Lower lobe of right lung (tissue), 2 donors: ENCODE measurements at regions not wholly inside any gene's neighbourhood (a gene's known extent, or its start where the extent isn't known, plus 50 kb on each side); places are given as distances from the start of the nearest gene placed in this dataset.

ENCODE experiments used
- ATAC-seq, 2 donors: fragments of 200-7000 bp; cut with Tn5 transposase; one replicate each; pipeline ENCODE4 v1.9.1; 2020 to 2022; ENCODE audit warnings: mild to moderate bottlenecking in 2 of 2, moderate library complexity in 2 of 2
- DNase-seq: peaks from one replicate; pipeline ENCODE4 v3.0.0-alpha.2; 2020
- H3K27ac ChIP-seq: fragments of 200-600 bp; one replicate; pipeline ENCODE4 v1.8.0; 2022
- H3K27me3 ChIP-seq: fragments of 200-600 bp; one replicate; pipeline ENCODE4 v1.8.0; 2022; ENCODE audit warnings: low read depth
- H3K36me3 ChIP-seq: fragments of 200-600 bp; one replicate; pipeline ENCODE4 v1.8.0; 2022; ENCODE audit warnings: mild to moderate bottlenecking
- H3K4me1 ChIP-seq: fragments of 200-600 bp; one replicate; pipeline ENCODE4 v1.8.0; 2022
- H3K4me3 ChIP-seq: fragments of 200-600 bp; one replicate; pipeline ENCODE4 v1.8.0; 2022; ENCODE audit warnings: mild to moderate bottlenecking
- H3K9me3 ChIP-seq: fragments of 200-600 bp; one replicate; pipeline ENCODE4 v1.8.0; 2022
- intact Hi-C: fragments of 100-400 bp; cut with DNase I; formaldehyde crosslinking; loops from one replicate; pipeline ENCODE4 v1.11.0; 2022
- TF ChIP-seq, protein P1 (sequence below): fragments of 200-600 bp; IDR thresholded peaks from one replicate; pipeline ENCODE4 v1.8.0; 2022; ENCODE audit warnings: antibody characterized with exemption, mild to moderate bottlenecking
- donor health status: DM: no; HTN: yes; CAD: no; lungs with severe emphysema.

- Histone ChIP-seq H3K27me3 (no peaks in the 10 kb centered on the region), H3K27ac (no peak overlapping the region), H3K4me3 (no peak overlapping the region), H3K9me3 (peaks cover 11% of the 10 kb centered on the region), H3K4me1 (no peaks in the 10 kb centered on the region), H3K36me3 (no peaks in the 10 kb centered on the region)
- intact Hi-C loops: no loop called here
- ATAC-seq (no peak), DNase-seq (no peak)
- TF ChIP-seq, protein P1, sequence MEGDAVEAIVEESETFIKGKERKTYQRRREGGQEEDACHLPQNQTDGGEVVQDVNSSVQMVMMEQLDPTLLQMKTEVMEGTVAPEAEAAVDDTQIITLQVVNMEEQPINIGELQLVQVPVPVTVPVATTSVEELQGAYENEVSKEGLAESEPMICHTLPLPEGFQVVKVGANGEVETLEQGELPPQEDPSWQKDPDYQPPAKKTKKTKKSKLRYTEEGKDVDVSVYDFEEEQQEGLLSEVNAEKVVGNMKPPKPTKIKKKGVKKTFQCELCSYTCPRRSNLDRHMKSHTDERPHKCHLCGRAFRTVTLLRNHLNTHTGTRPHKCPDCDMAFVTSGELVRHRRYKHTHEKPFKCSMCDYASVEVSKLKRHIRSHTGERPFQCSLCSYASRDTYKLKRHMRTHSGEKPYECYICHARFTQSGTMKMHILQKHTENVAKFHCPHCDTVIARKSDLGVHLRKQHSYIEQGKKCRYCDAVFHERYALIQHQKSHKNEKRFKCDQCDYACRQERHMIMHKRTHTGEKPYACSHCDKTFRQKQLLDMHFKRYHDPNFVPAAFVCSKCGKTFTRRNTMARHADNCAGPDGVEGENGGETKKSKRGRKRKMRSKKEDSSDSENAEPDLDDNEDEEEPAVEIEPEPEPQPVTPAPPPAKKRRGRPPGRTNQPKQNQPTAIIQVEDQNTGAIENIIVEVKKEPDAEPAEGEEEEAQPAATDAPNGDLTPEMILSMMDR: no peak
Observed at GRCh38 chr3:177312491-177312890, 115.2 kb upstream of the TBL1XR1 start.

DNA sequence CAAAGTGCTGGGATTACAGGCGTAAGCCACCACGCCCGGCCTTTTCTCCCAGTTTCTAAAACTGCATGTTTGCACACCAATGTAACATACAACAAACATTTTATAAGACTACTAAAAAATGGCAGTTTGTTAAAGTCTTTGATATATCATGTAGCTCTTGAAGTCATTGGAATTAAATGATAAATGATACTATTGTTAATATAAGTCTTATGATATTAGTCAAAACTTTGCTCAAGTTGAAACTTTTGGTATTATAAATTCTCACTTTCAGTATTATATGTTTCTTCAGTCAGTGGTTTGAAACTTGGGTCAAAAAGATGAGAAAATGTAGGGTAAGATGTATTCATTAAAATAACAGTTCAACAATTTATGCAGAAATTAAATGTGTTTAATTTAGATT lies 117.6 kb upstream of the TBL1XR1 start:
- peaks cover 11% of the 10 kb centered on the region for H3K9me3 ChIP-seq
- no peak overlapping the region for H3K27ac ChIP-seq
- DNase-seq (no peak), ATAC-seq (no peak)
- no peaks in the 10 kb centered on the region for H3K4me1 ChIP-seq
- TF ChIP-seq, protein P1: no peak
- intact Hi-C loops: no loop called here
- H3K36me3 ChIP-seq: no peaks in the 10 kb centered on the region
- H3K27me3 ChIP-seq: no peaks in the 10 kb centered on the region
- no peak overlapping the region for H3K4me3 ChIP-seq

DNA sequence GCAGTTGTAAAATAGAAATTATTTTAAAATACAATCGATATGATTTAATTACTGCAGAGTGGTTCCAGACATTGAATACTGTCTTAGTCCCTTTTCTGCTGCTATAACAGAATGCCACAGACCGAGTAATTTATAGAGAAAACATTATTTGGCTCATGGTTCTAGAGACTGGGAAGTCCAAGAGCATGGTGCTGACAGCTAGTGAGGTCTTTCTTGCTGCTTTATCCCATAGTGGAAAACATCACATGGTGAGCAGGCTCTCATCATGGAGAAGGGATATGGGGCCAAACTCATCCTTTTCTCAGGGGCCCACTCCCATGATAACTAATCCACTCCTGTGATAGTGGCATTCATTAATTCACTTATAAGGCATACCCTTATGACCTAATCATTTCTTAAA lies 120.0 kb upstream of the TBL1XR1 start:
- DNase-seq (no peak), ATAC-seq (no peak)
- H3K27me3 ChIP-seq: no peaks in the 10 kb centered on the region
- intact Hi-C loops: no loop called here
- H3K27ac ChIP-seq: no peak overlapping the region
- no peak overlapping the region for H3K4me3 ChIP-seq
- TF ChIP-seq, protein P1: no peak
- H3K4me1 ChIP-seq: no peaks in the 10 kb centered on the region
- H3K36me3 ChIP-seq: no peaks in the 10 kb centered on the region
- no peaks in the 10 kb centered on the region for H3K9me3 ChIP-seq

GRCh38 chr3:177318559-177318958 lies 121.3 kb upstream of the TBL1XR1 start:
- TF ChIP-seq, protein P1: no peak

GRCh38 chr3:177320765-177321247 lies 123.5 kb upstream of the TBL1XR1 start:
- intact Hi-C loops: no loop called here
- H3K27ac ChIP-seq: no peak overlapping the region
- H3K4me3 ChIP-seq: no peak overlapping the region
- TF ChIP-seq, protein P1: no peak
- H3K4me1 ChIP-seq: no peaks in the 10 kb centered on the region
- no peaks in the 10 kb centered on the region for H3K27me3 ChIP-seq
- no peak for ATAC-seq
- H3K36me3 ChIP-seq: no peaks in the 10 kb centered on the region
- H3K9me3 ChIP-seq: no peaks in the 10 kb centered on the region
- no peak for DNase-seq

More at GRCh38 chr3:177318559-177318958, 121.3 kb upstream of the TBL1XR1 start:
- intact Hi-C loops: no loop called here
- Histone ChIP-seq H3K4me1 (no peaks in the 10 kb centered on the region), H3K36me3 (no peaks in the 10 kb centered on the region), H3K27me3 (no peaks in the 10 kb centered on the region), H3K27ac (no peak overlapping the region), H3K4me3 (no peak overlapping the region), H3K9me3 (no peaks in the 10 kb centered on the region)
- no peak for ATAC-seq
- DNase-seq: no peak

DNA sequence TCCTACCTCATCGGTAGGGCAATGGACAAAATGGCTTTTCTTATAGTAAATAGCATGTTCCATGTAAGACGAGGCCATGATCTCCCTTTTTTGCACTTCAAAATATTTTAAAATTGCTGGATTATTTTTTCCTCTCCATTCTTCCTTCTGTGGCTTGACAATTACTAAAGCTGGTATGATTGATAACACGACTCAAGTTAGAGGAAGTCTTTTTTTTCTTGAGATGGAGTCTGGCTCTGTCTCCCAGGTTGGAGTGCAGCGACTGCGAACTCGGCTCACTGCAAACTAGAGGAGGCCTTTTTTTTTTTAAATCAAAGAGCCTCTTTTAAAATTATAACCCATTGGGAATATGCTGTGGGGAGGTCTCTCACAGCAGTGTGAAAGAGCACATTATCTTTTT lies 124.5 kb upstream of the TBL1XR1 start:
- ATAC-seq (no peak), DNase-seq (no peak)
- Histone ChIP-seq H3K4me3 (no peak overlapping the region), H3K9me3 (no peaks in the 10 kb centered on the region), H3K4me1 (no peaks in the 10 kb centered on the region), H3K36me3 (no peaks in the 10 kb centered on the region), H3K27ac (no peak overlapping the region), H3K27me3 (no peaks in the 10 kb centered on the region)
- TF ChIP-seq, protein P1: no peak
- intact Hi-C loops: no loop called here
